GM12878 (cell line): ENCODE measurements at regions not wholly inside any gene's neighbourhood (a gene's known extent, or its start where the extent isn't known, plus 50 kb on each side); places are given as distances from the start of the nearest gene placed in this dataset.

Source experiments
- ATAC-seq: fragments of 200-7000 bp; cut with Tn5 transposase; 3 replicates; pipeline ENCODE4 v1.9.1; 2020; ENCODE audit warnings: mild to moderate bottlenecking, moderate library complexity
- BruUV-seq: library from RNA; stranded (reverse); fragments of 400-500 nt; replicated peaks from 2 replicates; lab custom pipeline; 2021; lab: Mats Ljungman, UMichigan
- CTCF ChIA-PET: fragments of 300-600 bp; sonication (Branson Sonifier 250); formaldehyde crosslinking; extraction: SDS; loops from one replicate; lab custom pipeline; 2021; ENCODE audit warnings: inconsistent platforms; lab: Yijun Ruan, JAX
- POLR2A ChIA-PET: fragments of 350-600 bp; formaldehyde crosslinking; extraction: SDS; loops from one replicate; lab custom pipeline; 2021; ENCODE audit warnings: inconsistent platforms; lab: Charles Lee
- RAD21 ChIA-PET: fragments of 300-600 bp; sonication (Branson Sonifier 250); formaldehyde crosslinking; loops from one replicate; lab custom pipeline; 2023; ENCODE audit warnings: antibody characterized with exemption; ENCODE audit not compliant: unreplicated experiment; lab: Charles Lee
- SMC1A ChIA-PET: fragments of 300-600 bp; sonication (Branson Sonifier 250); formaldehyde crosslinking; loops from one replicate; lab custom pipeline; 2023; ENCODE audit not compliant: unreplicated experiment, uncharacterized antibody; lab: Charles Lee
- DNase-seq: peaks from one replicate; pipeline ENCODE4 v3.0.0-alpha.2; 2011; ENCODE audit warnings: low read depth, low spot score
- FAIRE-seq: peaks from 3 replicates; lab custom pipeline; 2011; peaks lifted over from hg19 to GRCh38; lab: Jason Lieb, UNC
- H2AFZ ChIP-seq: 2 replicates; pipeline ENCODE4 v1.6.0; 2011; ENCODE audit warnings: low read depth, low read length, control low read depth; ENCODE audit not compliant: control insufficient read depth
- H3K27ac ChIP-seq: 2 replicates; pipeline ENCODE4 v1.5.1; 2011; ENCODE audit warnings: control low read depth; ENCODE audit not compliant: control insufficient read depth, insufficient read depth
- H3K27me3 ChIP-seq, 2 experiments: replicated peaks in 1 of 2; 2 replicates each; pipeline versions ENCODE4 v1.6.0 to v1.6.1; 2011; ENCODE audit warnings: low read length in 1 of 2; ENCODE audit not compliant: control insufficient read depth in 2 of 2, insufficient read depth in 2 of 2
- H3K36me3 ChIP-seq, 2 experiments: 2 replicates each; pipeline ENCODE4 v1.5.1; 2011; ENCODE audit warnings: low read length in 1 of 2; ENCODE audit not compliant: control insufficient read depth in 2 of 2, insufficient read depth in 2 of 2
- H3K4me1 ChIP-seq: 2 replicates; pipeline ENCODE4 v1.6.1; 2011; ENCODE audit warnings: mild to moderate bottlenecking, low read length, moderate library complexity, mixed read lengths; ENCODE audit not compliant: control insufficient read depth, insufficient read depth
- H3K4me2 ChIP-seq: 2 replicates; pipeline ENCODE4 v1.6.0; 2011; ENCODE audit warnings: control low read depth; ENCODE audit not compliant: control insufficient read depth, insufficient read depth
- H3K4me3 ChIP-seq: fragments of 200-600 bp; sonication (generic); 2 replicates; pipeline ENCODE4 v1.5.1; 2016
- H3K79me2 ChIP-seq: 2 replicates; pipeline ENCODE4 v1.6.0; 2011; ENCODE audit warnings: low read length; ENCODE audit not compliant: control insufficient read depth, insufficient read depth
- H3K9ac ChIP-seq: 2 replicates; pipeline ENCODE4 v1.8.0; 2011; ENCODE audit warnings: low read length, control low read depth, mixed read lengths; ENCODE audit not compliant: control insufficient read depth, insufficient read depth
- H3K9me3 ChIP-seq: replicated peaks from 3 replicates; pipeline ENCODE4 v1.5.1; 2011; ENCODE audit warnings: mild to moderate bottlenecking, low read length; ENCODE audit not compliant: control insufficient read depth, insufficient read depth
- H4K20me1 ChIP-seq: 2 replicates; pipeline ENCODE4 v1.6.0; 2011; ENCODE audit not compliant: control insufficient read depth, insufficient read depth
- BACH1 ChIP-seq: fragments of 450-650 bp; IDR thresholded peaks from 2 replicates; pipeline ENCODE4 v1.6.1; 2017; ENCODE audit warnings: mild to moderate bottlenecking, borderline replicate concordance
- BRCA1 ChIP-seq: IDR thresholded peaks from 2 replicates; pipeline ENCODE4 v1.6.1; 2011; ENCODE audit warnings: low read depth, low read length, improper control_type of control experiment
- CEBPB ChIP-seq, 2 experiments: fragments of 150-350 bp in 1 of 2; IDR thresholded peaks; 2 replicates each; pipeline ENCODE4 v1.6.1; 2012 to 2014; ENCODE audit warnings: low read depth in 2 of 2, low read length in 2 of 2, borderline replicate concordance in 1 of 2, inconsistent platforms in 1 of 2
- CREB1 ChIP-seq: IDR thresholded peaks from 2 replicates; pipeline ENCODE4 v1.6.1; 2012; ENCODE audit warnings: low read depth, mild to moderate bottlenecking, inconsistent platforms
- DPF2 ChIP-seq: fragments of 450-650 bp; IDR thresholded peaks from 2 replicates; pipeline ENCODE4 v1.6.1; 2017; ENCODE audit warnings: mild to moderate bottlenecking
- IKZF1 ChIP-seq: fragments of 450-650 bp; conservative IDR thresholded peaks from 2 replicates; pipeline ENCODE4 v1.6.1; 2017; ENCODE audit warnings: antibody characterized with exemption, mild to moderate bottlenecking
- JUNB ChIP-seq: IDR thresholded peaks from 2 replicates; pipeline ENCODE4 v1.6.1; 2016; ENCODE audit warnings: antibody characterized with exemption, mild to moderate bottlenecking
- KDM1A ChIP-seq: fragments of 200-600 bp; sonication (generic); IDR thresholded peaks from 2 replicates; pipeline ENCODE4 v1.6.1; 2016; ENCODE audit warnings: borderline replicate concordance
- MEF2A ChIP-seq: IDR thresholded peaks from 2 replicates; pipeline ENCODE4 v1.6.1; 2011; ENCODE audit warnings: low read depth, mild to moderate bottlenecking, low read length, moderate library complexity; ENCODE audit not compliant: insufficient read depth
- MTA3 ChIP-seq: IDR thresholded peaks from 2 replicates; pipeline ENCODE4 v1.6.1; 2012; ENCODE audit warnings: low read length, inconsistent platforms, borderline replicate concordance
- SIN3A ChIP-seq: IDR thresholded peaks from 2 replicates; pipeline ENCODE4 v1.6.1; 2012; ENCODE audit warnings: low read depth, low read length, improper control_type of control experiment
- SMAD1 ChIP-seq: fragments of 450-650 bp; IDR thresholded peaks from 2 replicates; pipeline ENCODE4 v1.6.1; 2018; ENCODE audit warnings: mild to moderate bottlenecking, low read depth; ENCODE audit not compliant: partially characterized antibody
- TCF12 ChIP-seq: IDR thresholded peaks from 2 replicates; pipeline ENCODE4 v1.6.1; 2011; ENCODE audit warnings: low read depth, mild to moderate bottlenecking, low read length
- ZNF384 ChIP-seq: IDR thresholded peaks from 2 replicates; pipeline ENCODE4 v1.6.1; 2012; ENCODE audit warnings: low read depth, mild to moderate bottlenecking, low read length, improper control_type of control experiment, borderline replicate concordance
- WGBS: methylation state at CpG from one replicate; pipeline ENCODE4 v1.1.6; 2016; ENCODE audit warnings: low lambda C conversion rate; ENCODE audit not compliant: insufficient replicate concordance, insufficient coverage; ENCODE audit errors: missing lambda C conversion rate; 5-methylcytosine and 5-hydroxymethylcytosine counted together
- in situ Hi-C: fragments of 300-500 bp; cut with MboI; formaldehyde crosslinking; loops from 9 replicates; pipeline ENCODE4 v1.14.3; 2018; ENCODE audit warnings: mixed read lengths
- intact Hi-C: fragments of 100-400 bp; cut with micrococcal nuclease; formaldehyde crosslinking; loops from one replicate; pipeline ENCODE4 v1.14.2; 2022; ENCODE audit not compliant: unreplicated experiment
- TF ChIP-seq, protein P1 (sequence below): fragments of 450-650 bp; IDR thresholded peaks from 2 replicates; pipeline ENCODE4 v1.6.1; 2017; ENCODE audit warnings: mild to moderate bottlenecking, low read depth, inconsistent platforms; ENCODE audit not compliant: poor library complexity, severe bottlenecking
- TF ChIP-seq, protein P2 (sequence below): IDR thresholded peaks from 2 replicates; pipeline ENCODE4 v1.6.1; 2011; ENCODE audit warnings: borderline replicate concordance, low read depth, mild to moderate bottlenecking, moderate library complexity, low read length; ENCODE audit not compliant: insufficient read depth, poor library complexity, severe bottlenecking

DNA sequence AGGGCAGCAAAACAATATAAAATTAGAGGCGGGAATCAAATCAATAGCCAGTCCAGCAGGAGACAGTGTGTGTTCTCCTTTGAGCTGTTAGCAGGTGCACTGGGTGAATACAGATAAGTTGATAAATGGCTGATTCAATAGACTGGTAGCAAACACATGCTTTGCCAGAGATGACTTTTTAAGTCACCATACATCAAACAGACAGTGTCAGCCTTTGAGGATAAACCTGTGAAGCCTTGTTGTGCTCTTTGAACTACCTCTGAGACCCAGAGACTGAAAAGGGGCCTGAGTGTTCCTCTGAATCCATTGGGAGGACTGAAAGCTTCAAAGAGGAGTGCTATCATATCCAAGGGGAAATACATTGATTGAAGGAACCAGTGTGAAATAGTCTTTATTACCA, 301.9 kb downstream of the RASEF start:
- Histone ChIP-seq H3K4me1 (no peaks in the 10 kb centered on the region), H3K27ac (no peak overlapping the region), H2AFZ (no peak overlapping the region), H3K9ac (no peak overlapping the region), H3K27me3 (no peaks in the 10 kb centered on the region), H3K79me2 (no peaks in the 10 kb centered on the region), H3K9me3 (no peaks in the 10 kb centered on the region), H3K4me2 (no peak overlapping the region), H4K20me1 (no peaks in the 10 kb centered on the region), H3K36me3 (no peaks in the 10 kb centered on the region), H3K4me3 (no peak overlapping the region)
- ATAC-seq (no peak), FAIRE-seq (no peak), DNase-seq (no peak)
- TF ChIP-seq CEBPB (IDR thresholded peaks at IDR 0.05; ENCODE audit: borderline replicate concordance in 1 of 2, low read depth in 2 of 2, low read length in 2 of 2) (no peak), BACH1 (no peak), MTA3 (no peak), TCF12 (no peak)
- CTCF ChIA-PET, result no interaction called here
- intact Hi-C loops, result loop anchor here (5.0 to 10.0 kb wide), 2 partner anchors 34 to 226 kb away; no protein-coding TSS in a partner anchor
- in situ Hi-C loops, result no loop called here
- POLR2A ChIA-PET, result no interaction called here
- RAD21 ChIA-PET, result no interaction called here
- SMC1A ChIA-PET, result no interaction called here
- no TSS peak for BruUV-seq
- 0% methylated on average over 1 of the region's 1 CpG for WGBS

DNA sequence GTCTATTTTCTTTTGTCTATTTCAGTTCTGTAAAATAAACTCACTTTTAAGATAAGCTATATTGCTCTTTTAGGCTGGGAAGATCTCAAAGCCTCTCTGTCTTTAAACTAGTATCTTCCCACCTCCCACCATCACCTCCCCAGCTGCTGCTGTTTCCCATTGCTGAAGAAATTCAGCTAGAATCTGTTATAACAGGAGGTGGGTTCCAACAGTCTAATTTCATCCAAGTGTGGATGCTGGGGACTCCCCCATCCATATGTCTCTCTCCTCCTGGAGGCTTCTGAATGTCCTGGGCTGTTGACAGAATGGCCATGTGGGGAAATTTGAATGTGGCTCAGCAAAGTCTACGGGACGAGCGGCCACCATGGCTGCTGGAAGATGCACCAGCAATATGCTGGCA, 301.0 kb downstream of the RASEF start:
- Histone ChIP-seq H3K4me2 (no peak overlapping the region), H3K27me3 (no peaks in the 10 kb centered on the region), H2AFZ (no peak overlapping the region), H3K4me3 (no peak overlapping the region), H3K4me1 (no peaks in the 10 kb centered on the region), H3K36me3 (no peaks in the 10 kb centered on the region), H3K9ac (no peak overlapping the region), H4K20me1 (no peaks in the 10 kb centered on the region), H3K27ac (no peak overlapping the region), H3K9me3 (no peaks in the 10 kb centered on the region), H3K79me2 (no peaks in the 10 kb centered on the region)
- ChIA-PET SMC1A (no interaction called here), POLR2A (no interaction called here), CTCF (no interaction called here), RAD21 (no interaction called here)
- DNase-seq (no peak), FAIRE-seq (no peak), ATAC-seq (no peak)
- WGBS, result 0% methylated on average over 3 of the region's 3 CpGs
- in situ Hi-C loops, result no loop called here
- BruUV-seq, result no TSS peak
- TF ChIP-seq, protein P1, sequence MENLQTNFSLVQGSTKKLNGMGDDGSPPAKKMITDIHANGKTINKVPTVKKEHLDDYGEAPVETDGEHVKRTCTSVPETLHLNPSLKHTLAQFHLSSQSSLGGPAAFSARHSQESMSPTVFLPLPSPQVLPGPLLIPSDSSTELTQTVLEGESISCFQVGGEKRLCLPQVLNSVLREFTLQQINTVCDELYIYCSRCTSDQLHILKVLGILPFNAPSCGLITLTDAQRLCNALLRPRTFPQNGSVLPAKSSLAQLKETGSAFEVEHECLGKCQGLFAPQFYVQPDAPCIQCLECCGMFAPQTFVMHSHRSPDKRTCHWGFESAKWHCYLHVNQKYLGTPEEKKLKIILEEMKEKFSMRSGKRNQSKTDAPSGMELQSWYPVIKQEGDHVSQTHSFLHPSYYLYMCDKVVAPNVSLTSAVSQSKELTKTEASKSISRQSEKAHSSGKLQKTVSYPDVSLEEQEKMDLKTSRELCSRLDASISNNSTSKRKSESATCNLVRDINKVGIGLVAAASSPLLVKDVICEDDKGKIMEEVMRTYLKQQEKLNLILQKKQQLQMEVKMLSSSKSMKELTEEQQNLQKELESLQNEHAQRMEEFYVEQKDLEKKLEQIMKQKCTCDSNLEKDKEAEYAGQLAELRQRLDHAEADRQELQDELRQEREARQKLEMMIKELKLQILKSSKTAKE, result no peak
- TF ChIP-seq MEF2A (no peak), ZNF384 (no peak), JUNB (no peak), CREB1 (no peak), KDM1A (no peak), SMAD1 (no peak), SIN3A (no peak), BRCA1 (no peak), IKZF1 (no peak), DPF2 (no peak)
- TF ChIP-seq, protein P2, sequence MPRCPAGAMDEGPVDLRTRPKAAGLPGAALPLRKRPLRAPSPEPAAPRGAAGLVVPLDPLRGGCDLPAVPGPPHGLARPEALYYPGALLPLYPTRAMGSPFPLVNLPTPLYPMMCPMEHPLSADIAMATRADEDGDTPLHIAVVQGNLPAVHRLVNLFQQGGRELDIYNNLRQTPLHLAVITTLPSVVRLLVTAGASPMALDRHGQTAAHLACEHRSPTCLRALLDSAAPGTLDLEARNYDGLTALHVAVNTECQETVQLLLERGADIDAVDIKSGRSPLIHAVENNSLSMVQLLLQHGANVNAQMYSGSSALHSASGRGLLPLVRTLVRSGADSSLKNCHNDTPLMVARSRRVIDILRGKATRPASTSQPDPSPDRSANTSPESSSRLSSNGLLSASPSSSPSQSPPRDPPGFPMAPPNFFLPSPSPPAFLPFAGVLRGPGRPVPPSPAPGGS, result no peak
- intact Hi-C loops, result loop anchor here (5.0 to 10.0 kb wide), 2 partner anchors 35 to 227 kb away; no protein-coding TSS in a partner anchor
